ENCODE measurements at regions not wholly inside any gene's neighbourhood (a gene's known extent, or its start where the extent isn't known, plus 50 kb on each side); places are given as distances from the start of the nearest gene placed in this dataset.

DNA sequence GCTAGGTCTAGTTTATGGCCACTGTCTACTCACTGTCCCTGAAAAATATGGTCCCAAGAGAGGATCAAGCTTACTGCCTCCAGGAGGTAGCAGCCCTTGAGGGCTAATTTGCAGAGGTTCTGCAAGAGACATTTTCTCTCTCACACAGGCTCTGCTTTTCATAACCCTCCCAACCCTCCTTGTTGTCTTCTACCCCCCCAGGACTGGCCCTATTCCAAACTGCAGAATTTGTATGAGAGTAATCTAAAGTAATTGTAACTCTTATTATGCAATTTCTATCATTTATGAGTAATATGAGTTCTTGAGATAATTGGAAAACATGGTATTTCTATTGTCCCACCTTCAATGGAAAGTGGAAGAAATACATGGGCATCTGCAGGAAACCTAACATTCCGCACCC is 70.4 kb upstream of the CD55 start:
- TF ChIP-seq CTCF (IDR thresholded peaks at IDR 0.05; ENCODE audit: insufficient read depth, low read depth, low read length) (no peak), EZH2 (IDR thresholded peaks at IDR 0.05; ENCODE audit: insufficient read depth, low read length) (no peak)

Data from astrocyte (in vitro differentiated cells and primary cell).